HG02852 (cell line): ENCODE measurements at regions not wholly inside any gene's neighbourhood (a gene's known extent, or its start where the extent isn't known, plus 50 kb on each side); places are given as distances from the start of the nearest gene placed in this dataset.

Experiments
- ATAC-seq: cut with Tn5 transposase; IDR thresholded peaks from one replicate; pipeline ENCODE4 v1.9.1; 2021; ENCODE audit warnings: mild to moderate bottlenecking, moderate library complexity; ENCODE audit not compliant: unreplicated experiment

DNA sequence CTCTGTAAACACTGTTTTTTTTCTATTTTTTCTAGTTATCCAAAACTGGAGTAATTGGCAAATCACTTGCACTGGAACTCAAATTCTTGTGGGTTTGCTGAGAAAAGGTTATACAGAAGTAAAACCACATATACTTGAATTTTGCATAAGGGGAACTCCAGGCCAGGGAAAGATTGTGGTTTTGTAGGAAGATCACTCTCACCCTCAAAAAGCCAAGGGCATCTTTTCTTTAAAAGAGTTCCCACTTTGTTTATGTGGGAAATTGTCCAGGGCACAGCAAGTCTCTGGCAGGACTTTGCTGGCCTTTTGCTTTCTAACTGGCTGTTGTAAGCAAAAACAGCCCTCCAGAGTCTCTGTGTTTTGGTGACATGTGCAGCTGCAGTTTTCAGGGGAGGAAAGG, 340.3 kb upstream of the RBMS3 start:
- peak; percentile 90 for ATAC-seq

DNA sequence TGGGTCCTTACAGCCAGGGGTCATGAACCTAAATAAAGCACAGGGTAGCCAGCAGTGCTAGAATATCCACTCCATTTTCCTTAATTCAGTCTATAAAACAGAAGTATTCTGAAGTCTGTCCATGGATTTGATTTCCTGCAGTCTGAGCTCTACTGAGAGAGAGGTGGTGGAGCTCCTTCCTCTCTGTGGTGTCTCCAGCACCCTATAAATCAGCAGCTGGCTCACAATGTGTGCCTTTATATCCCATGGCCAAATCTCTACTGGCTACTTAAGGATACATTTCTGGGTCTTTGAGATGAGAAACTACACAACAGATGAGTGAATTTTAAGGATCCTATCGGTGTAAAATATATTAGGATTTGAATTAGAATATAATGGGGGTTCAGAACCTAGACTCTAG, 339.9 kb upstream of the RBMS3 start:
- peak; percentile 6 for ATAC-seq

DNA sequence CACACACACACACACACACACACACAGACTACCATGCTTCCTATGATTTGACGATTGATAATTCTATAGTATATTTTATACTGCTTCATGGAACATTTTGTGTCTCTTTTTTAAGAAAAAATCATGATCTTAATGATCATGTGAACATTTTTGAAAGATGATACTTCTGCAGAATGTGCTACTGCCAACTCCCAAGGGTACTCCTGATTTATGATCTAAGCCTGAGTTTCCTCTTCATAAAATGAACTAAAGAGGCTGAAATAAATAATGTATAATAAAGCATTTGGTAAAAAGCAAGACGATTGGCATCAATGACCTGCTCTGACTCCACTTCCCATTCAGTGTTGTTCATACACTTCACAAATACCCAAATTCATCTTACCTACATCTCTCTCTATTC, 333.8 kb upstream of the RBMS3 start:
- ATAC-seq, result no peak

DNA sequence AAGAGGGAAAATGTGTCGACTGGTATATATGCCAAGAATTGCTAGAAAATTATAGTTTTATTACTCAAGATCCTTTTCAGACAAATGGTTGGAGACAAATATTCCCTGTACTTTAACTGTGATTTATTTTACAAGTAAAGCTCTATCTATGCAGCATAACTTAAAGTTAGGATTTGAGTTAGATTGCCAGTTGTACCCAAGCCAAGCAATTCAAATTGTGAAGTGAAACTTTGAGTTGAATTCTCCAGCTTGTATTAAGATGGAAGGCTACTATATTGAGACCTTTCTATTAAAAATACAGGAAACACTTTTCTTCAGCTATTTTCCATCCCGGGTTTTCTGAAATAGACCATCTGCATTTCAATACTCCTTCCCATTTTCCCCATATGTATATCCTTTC, 333.1 kb upstream of the RBMS3 start:
- ATAC-seq, result no peak

DNA sequence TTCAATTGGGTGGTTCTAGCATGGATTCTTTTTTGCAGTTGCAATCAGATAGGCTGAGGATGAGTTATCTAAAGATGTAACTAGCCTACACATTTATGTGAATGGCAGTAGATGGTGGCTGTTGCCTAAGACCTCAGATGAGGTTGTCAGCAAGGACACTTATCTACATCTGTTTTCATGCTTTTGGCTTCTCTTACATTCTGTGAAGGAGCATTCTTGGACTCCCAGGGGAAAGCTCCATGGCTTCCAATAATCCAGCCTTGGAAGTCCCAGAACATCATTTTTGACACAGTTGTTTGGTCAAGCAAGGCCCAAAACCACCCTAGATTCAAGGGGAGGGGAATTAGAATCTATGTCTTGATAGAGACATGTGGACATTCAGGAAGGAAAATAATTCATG, 332.2 kb upstream of the RBMS3 start:
- ATAC-seq, result no peak

DNA sequence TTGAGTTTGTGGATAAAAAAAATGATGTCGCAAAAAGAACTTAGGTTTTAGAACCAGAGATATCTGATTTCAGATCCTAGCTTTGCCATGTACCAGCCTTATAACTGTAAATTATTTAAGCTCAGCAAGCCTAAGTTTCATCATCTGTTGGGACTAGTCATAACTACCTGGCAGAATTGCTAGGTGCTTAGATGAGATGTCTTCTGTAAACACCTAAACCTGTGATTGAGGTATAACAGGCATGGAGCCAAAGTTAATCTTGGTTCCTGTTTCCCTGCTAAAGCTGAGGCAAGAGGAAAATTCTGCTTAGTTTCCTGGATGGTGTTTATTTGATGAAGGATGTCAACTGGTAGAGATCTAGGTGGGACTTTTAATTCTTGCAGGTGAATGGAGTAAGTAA, 331.3 kb upstream of the RBMS3 start:
- no peak for ATAC-seq

DNA sequence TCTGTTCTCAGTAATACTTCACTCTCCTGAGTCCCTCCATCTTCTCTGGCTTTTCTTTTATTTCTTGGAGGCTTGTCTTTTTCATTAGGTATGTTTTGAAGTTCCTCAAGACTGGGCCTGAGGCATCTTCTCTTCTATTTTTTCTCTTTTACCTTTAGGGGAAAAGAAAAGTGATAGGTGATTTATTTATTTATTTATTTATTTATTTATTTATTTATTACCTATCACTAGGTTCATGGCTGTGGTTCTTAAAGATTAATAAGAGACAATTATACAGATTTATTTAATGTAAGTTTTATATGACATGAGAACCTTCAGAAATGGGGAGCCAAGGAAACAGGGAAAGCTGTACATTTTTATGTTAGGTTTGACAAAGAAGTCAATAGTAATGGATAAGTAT, 330.3 kb upstream of the RBMS3 start:
- no peak for ATAC-seq

DNA sequence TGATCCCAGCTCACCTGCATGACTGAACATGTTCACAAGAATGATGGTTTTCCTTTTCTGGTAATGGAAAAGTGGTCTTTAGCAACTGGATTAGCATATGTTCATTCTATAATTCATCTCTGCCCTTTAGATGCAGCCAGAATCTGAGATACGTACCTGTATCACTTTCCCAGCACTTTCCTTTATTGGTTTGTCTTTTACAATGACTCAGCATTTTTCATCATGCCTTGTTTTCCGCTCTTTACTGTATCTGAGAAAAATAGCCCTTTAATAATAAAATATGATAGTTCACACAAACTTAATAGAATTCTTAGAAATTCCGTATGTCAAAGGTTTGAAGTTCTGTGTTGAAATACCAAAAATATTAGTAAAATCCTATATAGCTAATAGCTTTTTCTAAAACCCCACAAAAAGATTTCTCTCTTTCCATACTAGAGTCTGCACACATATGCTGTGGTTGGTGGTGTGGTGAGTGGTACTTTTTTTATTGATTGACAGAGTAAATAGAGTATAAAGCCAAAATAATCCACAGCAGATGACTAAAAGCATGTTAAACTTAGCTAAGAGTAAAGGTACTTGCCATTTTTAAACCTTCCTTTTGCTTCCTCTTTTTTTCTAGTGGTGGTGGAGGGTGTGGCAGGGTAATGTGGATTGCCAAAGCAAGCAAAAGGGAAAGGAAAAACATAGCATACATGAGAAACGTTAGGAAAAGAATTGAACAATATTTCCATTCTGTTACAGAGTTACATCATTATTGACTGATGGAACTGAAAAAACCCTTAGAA, 328.9 kb upstream of the RBMS3 start:
- no peak for ATAC-seq

DNA sequence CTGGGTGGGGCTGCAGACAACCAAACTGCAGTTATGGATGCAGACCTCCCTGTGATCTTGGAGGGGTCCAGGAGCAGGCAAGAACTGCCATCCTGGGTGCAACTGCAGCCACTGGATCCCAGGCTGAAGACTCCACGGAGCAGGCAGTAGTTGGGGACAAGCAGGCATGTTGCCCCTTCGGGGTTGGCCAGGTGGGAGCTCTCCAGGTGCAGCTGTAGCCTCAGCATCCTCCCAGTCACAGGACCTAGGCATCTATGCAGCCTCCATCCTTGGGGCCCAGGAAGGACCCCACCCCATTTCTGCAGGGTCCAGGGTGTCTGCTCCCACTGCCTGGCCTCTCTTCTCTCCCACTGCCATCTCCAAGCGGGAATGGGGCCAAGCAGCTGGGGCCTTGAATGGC, 322.2 kb upstream of the RBMS3 start:
- no peak for ATAC-seq

DNA sequence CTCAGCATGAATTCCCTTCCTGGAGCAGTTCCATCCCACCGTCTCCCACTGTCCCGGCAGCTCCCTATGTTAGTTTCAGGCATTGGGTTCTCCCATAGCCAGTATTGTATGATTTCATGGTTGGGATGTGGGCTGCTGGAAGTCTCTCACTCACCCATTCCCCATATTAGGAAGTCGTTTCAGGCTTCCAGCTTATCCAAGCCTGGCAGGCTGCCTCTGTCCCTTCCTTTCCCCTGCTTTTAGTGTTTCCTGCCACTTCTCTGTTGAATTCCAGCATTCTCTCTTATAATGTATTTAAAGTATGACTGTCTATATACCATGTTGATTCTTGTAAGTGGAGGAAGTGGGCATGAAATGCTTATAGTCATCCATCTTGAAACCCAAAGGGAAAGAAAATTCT, 309.7 kb upstream of the RBMS3 start:
- no peak for ATAC-seq

DNA sequence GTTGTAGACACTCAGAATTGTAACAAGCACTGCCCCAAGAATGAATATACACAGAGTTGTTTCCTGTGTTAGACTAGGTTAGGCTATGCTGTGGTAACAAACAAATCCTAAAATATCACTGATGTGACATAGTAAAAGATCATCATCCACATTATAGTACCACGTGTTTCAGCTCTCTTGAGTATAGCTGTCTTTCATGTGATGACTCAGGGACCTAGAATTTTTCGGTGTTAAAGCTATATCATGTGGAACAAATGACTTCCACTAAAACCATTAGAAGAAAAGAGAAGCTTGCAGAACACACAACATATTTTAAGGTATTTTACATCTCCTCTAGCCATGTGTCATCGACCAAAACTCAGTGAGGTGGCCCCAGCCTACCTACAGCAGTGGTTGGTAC, 307.9 kb upstream of the RBMS3 start:
- peak; percentile 71 for ATAC-seq

DNA sequence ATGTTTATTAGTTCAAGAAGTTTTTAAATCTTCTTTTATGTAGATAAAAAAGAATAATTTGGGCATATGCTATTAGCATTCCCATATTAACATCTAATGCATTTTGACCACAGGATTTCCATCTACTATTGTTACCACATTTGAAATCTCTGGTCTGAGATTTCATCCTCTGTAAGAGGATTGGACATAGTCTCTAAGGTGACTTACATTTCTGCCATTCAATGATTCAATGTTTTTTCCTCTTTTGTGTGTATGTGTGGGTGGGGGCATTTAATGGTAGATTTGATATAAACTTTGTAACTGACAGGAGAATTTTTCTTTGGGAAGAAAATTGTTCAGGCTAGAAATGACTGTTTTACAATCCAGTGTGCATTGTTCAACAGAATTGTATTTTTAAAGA, 307.3 kb upstream of the RBMS3 start:
- ATAC-seq, result no peak

DNA sequence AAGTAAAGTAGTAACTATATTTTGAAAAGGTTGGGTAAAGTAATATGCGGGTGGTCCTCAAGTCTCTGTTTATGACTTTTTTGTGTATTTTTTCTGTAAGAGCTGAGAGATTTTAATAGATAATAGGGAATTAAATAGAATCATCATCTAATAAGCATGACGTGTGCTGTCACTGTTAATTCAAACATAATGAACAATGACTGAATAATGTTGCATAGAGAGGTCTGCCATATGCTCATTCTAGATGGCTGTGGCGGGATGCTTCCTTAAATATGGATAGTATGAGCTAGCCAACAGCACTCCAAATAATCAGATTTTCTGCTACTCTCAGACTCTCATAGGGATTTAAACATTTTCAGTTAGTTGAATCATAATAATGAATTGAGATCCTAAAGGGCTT, 302.8 kb upstream of the RBMS3 start:
- ATAC-seq, result no peak

DNA sequence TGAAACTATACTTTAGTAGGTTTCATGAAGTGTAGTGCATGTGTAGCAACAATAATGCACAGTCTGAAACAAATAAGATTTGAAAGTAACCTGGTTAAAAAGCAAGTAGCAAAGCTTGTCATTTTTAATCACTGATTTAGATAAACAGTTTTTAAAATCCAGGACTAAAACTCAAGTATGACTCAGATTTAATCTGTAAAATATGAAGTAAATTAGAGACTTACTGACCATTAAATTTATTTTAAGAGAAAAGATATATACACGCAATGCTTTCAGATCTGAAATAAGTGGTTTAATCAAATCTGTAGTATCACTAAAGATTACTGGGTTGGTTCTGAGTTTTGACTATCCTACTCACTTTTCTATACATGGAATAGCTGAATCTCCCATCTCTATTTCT, 300.7 kb upstream of the RBMS3 start:
- ATAC-seq, result no peak

DNA sequence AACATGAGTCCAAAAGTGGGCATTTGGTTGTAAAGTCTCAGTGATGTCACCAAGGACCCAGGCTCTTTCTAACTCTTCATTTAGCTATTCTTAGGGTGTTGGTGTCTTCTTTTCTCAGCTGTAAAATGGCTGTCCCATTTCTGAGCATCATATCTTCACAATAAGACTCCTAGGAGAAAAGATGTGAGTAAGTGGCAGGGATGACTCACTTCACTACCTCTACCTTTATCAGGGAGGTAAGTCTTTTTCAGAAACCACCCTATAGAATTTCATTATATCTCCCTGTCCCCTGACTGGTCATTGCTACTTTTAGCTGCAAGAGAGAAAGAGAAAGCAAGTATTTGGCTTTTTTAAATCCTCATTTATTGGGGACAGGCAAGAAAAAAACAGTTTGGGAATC, 300.2 kb upstream of the RBMS3 start:
- no peak for ATAC-seq

DNA sequence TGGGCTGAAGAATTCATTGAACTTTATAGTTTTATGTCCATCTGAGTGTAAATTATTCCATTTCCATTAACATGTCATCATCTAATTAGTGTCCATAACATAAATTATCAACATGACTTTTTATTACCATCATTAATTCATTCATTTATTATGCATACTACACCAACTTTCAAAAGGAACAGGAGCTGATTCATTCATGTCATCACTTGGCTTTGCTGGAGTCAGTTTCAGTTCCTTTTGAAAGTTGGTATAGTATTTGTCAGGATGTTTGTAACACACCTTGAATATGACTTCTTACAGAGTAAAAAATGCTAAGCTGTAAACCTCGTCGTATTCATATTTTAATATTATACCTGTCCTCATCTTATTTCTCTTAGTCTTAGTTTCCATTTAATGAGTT, 298.0 kb upstream of the RBMS3 start:
- ATAC-seq, result peak; percentile 91

DNA sequence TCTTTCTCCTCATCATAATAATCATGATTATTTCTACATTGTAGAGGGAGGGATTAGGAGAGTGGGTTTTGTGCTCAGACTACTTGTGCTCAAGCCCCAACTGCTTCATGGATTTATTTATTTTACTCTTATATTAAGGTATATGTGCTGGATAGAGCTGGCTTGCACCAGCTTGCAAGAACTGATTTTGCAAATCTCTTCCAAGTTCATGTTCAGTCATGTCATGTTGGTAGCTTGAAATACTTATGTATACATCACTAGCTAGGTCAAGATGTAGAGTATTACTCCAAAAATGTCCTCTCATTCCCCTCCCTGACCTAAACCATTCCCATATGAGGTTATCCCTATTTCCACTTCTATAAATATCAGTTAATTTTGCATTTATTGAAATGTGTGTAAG, 293.9 kb upstream of the RBMS3 start:
- no peak for ATAC-seq

DNA sequence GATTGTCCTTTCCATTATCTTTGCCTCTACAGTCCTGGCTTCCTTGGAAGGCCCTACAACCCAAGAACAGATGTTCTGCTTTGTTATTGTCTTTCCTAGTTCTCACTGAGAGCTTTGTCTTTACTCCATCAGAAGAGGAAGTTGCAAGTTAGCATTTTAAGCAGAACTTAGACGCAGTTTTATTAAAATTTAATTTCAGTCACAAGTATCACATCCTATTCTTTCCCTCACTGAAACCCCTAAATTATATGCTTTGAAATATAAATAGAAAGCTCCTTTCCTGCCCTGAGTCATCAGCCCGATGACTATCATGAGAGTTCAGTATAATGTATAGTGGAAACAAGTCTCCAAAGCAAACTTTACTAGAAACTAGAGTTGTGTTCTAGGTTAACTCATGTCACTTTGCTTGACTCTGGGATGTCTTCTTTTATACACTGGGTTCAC, 291.2 kb upstream of the RBMS3 start:
- peak; percentile 92 for ATAC-seq

DNA sequence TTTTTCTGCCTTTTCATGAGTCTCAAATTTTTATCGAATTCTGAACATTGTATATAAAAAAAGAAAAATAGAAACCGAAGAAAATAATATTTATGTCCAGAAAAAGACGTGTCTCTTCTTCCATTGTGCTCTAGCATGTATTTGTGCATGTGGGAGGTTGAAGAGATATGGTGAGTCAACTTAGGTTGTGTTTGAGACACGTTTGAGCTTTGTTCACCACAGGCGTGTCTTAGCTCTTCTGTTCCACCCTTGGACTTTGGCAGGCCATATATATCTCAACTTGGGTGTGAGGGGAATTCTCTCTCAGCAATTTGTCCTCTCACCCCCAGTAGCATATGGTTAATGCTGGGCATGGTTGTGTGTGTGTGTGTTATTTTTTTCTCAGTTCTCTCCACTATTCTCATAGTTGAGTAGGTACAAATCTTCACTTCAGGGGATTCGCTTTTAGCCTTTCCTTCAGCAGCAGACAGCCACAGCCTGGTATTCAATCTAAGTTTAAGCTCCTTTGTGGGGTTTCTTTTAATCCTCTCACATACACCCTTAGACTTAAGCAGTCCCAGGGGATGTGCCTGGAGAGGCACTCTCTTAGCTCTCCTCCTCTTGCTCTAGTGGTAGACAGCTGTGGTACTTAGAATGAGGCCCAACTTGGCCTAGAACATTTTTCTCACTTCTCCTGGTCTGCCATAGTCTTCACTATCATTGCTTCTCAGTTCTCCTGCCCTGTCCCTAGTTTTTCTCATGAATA, 286.5 kb upstream of the RBMS3 start:
- no peak for ATAC-seq

DNA sequence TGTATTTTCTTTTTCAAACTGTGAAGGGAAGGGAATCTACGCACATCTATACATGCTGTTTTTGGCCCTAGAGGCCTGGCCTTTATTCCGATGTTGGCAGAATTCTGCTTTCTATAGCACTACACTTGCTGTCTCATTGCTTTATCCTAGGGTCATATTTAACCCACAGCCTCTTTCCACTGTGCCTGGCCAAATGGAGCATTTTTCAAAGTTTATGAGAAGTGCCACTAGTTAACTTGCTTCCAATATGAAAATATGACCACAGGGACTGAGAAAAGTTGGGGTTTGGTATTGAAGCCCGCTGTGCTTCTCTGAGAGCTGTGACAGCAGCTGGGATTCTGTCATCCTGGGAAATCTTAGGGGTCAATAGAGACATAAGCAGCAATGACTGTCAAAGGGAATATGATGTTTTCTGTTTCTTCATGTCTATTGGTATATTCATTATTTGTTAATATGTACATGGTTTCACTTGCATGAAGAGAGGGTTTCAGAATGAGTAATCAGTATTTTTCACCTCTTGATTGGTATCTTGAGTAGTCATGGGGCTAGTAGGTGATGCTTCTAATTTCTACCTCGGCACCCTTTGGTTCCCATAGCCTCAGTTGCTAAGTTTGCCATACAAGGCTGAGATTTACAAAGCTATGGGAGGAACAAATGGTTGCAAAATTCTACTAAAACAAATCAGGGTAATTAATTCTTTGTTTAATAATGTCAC, 275.8 kb upstream of the RBMS3 start:
- ATAC-seq, result peak; percentile 100

DNA sequence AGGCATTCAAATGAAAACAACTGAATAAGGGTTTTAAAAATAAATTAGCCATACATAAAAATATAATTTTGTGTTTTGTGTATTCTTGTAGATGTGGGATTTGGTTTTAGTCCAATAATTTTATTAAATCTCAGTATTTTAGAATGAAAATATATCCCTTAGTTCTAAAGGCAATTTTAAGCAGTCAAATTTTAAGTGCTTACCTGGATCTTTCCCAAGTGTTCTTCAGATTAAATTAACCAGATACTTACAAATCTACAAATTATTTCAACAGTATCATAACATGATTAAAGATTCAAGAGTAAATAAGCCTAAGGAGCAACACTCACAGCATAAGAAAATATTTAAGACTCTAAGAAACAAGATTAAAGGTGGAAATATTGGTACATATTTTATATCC, 275.0 kb upstream of the RBMS3 start:
- no peak for ATAC-seq

DNA sequence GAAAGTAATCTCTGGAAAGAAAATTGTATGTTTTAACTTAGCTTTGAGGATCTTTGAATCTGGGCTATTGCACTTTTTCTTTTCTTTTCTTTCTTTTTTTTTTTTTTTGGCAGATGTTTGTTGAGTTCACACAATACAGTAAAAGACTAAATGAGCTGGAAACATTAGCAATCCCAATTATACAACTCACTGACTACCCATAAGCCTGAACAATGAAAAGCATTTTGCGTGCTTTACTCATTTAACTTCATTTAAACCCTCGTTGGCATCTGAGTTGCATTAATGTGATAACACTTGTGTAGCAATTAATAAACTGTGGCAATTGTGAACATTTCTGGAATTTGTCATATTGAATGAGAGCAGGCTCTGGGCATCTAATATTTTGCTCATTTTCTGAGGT, 269.4 kb upstream of the RBMS3 start:
- no peak for ATAC-seq
